ENCODE measurements at regions not wholly inside any gene's neighbourhood (a gene's known extent, or its start where the extent isn't known, plus 50 kb on each side); places are given as distances from the start of the nearest gene placed in this dataset.

DNA sequence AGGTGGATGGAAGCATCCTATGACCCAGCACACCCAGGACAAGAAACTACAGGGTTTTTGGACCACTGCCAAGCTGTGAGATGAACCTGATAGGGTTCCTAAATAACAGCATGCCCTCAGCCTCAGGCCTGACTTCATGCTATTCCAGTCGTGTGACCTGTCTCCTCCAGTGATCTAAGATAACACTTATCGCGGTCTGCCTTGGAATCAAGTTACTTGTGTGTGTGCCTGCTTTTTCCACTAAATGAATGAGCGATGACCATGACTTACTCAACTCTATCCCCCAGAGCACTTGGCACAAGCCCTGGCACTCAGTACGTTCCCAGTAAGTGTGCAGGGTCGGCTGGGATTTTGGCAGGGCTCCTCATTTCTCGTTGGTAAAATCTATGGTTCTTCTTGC, 172.7 kb upstream of the TP63 start:
- Mint-ChIP-seq H3K9me3 (peaks cover 12% of the 10 kb centered on the region), H3K36me3 (ENCODE audit: low read depth) (peaks cover 6% of the 10 kb centered on the region), H3K27me3 (no peaks in the 10 kb centered on the region), H3K4me3 (no peak overlapping the region), H3K4me1 (no peaks in the 10 kb centered on the region), H3K27ac (no peak overlapping the region)
- ChIA-PET CTCF (no interaction called here), POLR2A (no interaction called here)
- DNase-seq, result no peak

DNA sequence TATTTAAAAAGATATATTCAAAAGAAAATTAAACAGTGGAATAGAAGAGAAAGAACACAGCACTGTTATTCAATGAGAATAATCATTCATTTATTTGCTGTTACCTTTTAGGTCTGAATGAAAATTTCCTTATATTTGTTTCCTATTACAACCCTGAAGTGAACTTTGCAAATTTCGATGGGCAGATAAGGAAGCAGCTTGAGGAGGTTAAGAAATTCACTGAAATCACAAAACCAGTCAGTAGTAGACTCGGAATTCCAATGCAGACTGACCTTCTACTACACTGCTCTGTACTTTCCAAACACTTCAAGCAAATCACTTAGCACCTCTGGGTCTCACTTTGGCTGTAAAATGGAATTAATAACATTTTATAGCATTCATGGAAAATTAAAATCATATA, 172.0 kb upstream of the TP63 start:
- peaks cover 6% of the 10 kb centered on the region for H3K36me3 Mint-ChIP-seq (ENCODE audit: low read depth)
- no peak overlapping the region for H3K4me3 Mint-ChIP-seq
- ChIA-PET CTCF (no interaction called here), POLR2A (no interaction called here)
- DNase-seq, result no peak
- peaks cover 12% of the 10 kb centered on the region for H3K9me3 Mint-ChIP-seq
- H3K4me1 Mint-ChIP-seq, result no peaks in the 10 kb centered on the region
- no peak overlapping the region for H3K27ac Mint-ChIP-seq
- no peaks in the 10 kb centered on the region for H3K27me3 Mint-ChIP-seq

DNA sequence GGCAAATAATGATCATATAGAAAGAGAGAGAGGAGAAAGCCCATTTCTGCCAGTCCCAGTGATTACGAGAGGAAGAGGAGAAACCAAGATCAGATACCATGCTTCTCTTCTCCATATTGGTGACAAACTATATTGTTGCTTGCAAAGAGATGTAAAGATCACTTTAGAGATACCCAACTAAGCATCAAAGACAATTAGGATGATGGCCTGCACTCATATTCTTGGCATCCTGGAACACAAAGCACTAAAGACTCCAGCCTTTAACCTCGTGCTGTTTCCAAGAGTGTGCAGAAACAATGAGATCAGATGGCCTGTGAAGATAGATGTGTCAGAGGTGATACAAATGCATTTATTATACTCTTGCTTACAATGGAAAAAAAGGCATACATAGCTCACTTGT, 170.7 kb upstream of the TP63 start:
- no peaks in the 10 kb centered on the region for H3K4me1 Mint-ChIP-seq
- CTCF ChIA-PET, result interaction anchor here (1.4 kb wide), 1 partner anchor 28 kb away, joined by 3 read pairs; no protein-coding TSS in a partner anchor
- H3K27me3 Mint-ChIP-seq, result no peaks in the 10 kb centered on the region
- no peak overlapping the region for H3K27ac Mint-ChIP-seq
- H3K4me3 Mint-ChIP-seq, result no peak overlapping the region
- DNase-seq, result no peak
- POLR2A ChIA-PET, result no interaction called here
- peaks cover 2% of the 10 kb centered on the region for H3K36me3 Mint-ChIP-seq (ENCODE audit: low read depth)
- H3K9me3 Mint-ChIP-seq, result peaks cover 5% of the 10 kb centered on the region

DNA sequence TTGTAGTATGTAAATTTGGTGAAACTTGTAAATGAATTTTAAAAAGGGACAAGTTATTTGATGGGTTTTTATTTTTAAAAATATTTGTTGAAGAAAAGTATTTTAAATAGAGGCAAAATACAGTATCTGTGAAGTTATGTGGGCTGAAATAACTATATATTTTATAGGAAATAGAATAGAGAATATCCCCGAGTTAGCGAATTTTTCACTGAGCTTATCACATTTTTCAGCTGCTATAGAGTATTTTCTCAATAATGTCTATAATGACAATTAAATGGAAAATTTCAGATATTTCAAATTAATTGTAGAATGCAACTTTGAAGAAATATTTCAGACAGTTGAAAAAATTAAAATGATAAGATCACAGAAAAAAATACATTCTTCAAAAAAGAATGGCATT, 166.4 kb upstream of the TP63 start:
- Mint-ChIP-seq H3K4me1 (no peaks in the 10 kb centered on the region), H3K27ac (no peak overlapping the region), H3K4me3 (no peak overlapping the region), H3K36me3 (ENCODE audit: low read depth) (peaks cover 2% of the 10 kb centered on the region), H3K27me3 (no peaks in the 10 kb centered on the region), H3K9me3 (no peaks in the 10 kb centered on the region)
- DNase-seq, result no peak
- ChIA-PET CTCF (no interaction called here), POLR2A (no interaction called here)

DNA sequence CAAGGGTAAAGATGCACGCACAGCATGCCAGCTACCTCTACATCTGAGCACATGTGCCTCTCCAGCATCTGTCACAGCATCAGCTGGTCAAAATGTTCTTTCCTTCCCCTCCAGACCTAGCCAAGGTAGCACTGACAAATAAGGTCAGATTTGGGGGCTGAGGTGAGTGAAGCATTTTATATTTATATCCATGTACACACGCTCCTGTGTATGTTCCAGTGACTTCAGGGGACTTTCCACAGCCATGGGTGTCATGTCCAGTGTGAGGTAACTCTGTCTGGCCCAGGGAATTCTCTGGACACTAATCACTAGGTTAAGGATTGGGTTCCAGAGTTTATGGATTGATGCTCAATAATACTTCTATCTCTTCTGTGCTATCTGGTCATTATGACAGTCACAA, 165.2 kb upstream of the TP63 start:
- H3K36me3 Mint-ChIP-seq (ENCODE audit: low read depth), result peaks cover 2% of the 10 kb centered on the region
- no peak overlapping the region for H3K4me3 Mint-ChIP-seq
- DNase-seq, result no peak
- no peaks in the 10 kb centered on the region for H3K9me3 Mint-ChIP-seq
- ChIA-PET CTCF (interaction anchor here (0.5 kb wide), 1 partner anchor 46 kb away, joined by 5 read pairs; no protein-coding TSS in a partner anchor), POLR2A (no interaction called here)
- no peaks in the 10 kb centered on the region for H3K4me1 Mint-ChIP-seq
- H3K27me3 Mint-ChIP-seq, result no peaks in the 10 kb centered on the region
- no peak overlapping the region for H3K27ac Mint-ChIP-seq

DNA sequence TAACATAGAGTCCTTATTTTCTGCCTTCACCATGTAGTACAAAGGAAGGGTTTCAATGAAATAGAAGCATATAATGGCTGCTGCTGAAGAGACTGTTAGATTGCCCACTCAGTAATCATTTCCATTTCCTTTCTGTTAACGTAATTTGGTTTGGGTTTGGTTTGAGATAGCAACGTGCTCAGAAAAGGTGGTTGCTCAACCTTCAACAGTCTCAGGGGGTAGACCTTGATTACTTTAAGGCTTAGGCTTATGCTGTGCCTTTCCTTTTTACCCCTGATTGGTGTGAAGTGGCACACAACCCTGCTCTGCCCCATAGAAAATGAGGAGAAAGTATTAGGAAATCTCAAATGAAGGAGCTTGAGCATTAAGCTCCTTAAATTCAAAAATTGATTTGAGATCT, 163.7 kb upstream of the TP63 start:
- H3K27me3 Mint-ChIP-seq, result no peaks in the 10 kb centered on the region
- CTCF ChIA-PET, result no interaction called here

DNA sequence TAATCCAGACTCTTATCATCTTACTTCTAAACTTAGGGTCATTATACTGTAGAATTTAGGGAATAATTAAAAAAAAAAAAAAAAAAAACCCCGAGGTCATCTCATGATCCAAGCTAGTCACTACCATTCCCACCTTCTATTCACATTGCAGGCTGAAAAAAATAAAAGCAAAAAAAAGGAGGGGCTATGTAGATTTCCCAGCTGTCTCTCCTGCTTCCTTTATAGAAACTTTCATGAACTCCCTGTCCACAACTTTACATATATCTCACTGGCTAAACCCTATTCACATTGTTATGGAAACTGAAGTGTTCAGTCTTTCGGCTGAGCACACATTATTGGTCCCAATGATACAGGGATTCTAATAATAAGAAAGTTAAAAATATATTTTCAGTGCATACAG, 156.2 kb upstream of the TP63 start:
- no peaks in the 10 kb centered on the region for H3K4me1 Mint-ChIP-seq
- H3K4me3 Mint-ChIP-seq, result no peak overlapping the region
- ChIA-PET POLR2A (no interaction called here), CTCF (no interaction called here)
- H3K9me3 Mint-ChIP-seq, result no peaks in the 10 kb centered on the region
- no peaks in the 10 kb centered on the region for H3K27me3 Mint-ChIP-seq
- H3K27ac Mint-ChIP-seq, result no peak overlapping the region
- no peaks in the 10 kb centered on the region for H3K36me3 Mint-ChIP-seq (ENCODE audit: low read depth)
- no peak for DNase-seq

More for the DNA sequence above, 163.7 kb upstream of the TP63 start:
- no peak overlapping the region for H3K27ac Mint-ChIP-seq
- no peak overlapping the region for H3K4me3 Mint-ChIP-seq
- POLR2A ChIA-PET, result no interaction called here
- no peaks in the 10 kb centered on the region for H3K4me1 Mint-ChIP-seq
- no peak for DNase-seq
- H3K9me3 Mint-ChIP-seq, result no peaks in the 10 kb centered on the region
- H3K36me3 Mint-ChIP-seq (ENCODE audit: low read depth), result peaks cover 1% of the 10 kb centered on the region

DNA sequence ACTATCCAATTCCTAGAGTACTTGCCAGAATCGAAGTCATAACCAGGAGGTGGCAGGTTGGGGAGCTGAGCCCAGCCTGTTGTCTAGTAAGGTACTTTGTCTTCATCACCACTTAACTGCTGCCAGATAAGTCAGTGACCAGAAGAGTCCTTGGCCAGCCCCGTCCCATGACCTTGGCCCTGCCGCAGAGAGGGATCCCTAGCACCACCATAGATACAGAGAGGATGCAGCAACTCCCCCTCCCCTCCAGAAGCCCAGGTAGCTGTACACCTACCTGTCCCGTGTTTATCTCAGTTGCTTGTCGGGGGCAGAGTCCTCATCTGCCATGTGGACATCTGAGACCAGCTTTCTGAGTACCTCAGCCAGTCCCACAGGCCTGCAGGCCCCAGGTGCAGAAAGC, 153.6 kb upstream of the TP63 start:
- H3K4me1 Mint-ChIP-seq, result no peaks in the 10 kb centered on the region
- no peak overlapping the region for H3K27ac Mint-ChIP-seq
- H3K27me3 Mint-ChIP-seq, result no peaks in the 10 kb centered on the region
- no peaks in the 10 kb centered on the region for H3K9me3 Mint-ChIP-seq
- DNase-seq, result no peak
- CTCF ChIA-PET, result interaction anchor here (1.1 kb wide), 1 partner anchor 14 kb away, joined by 3 read pairs; no protein-coding TSS in a partner anchor
- H3K4me3 Mint-ChIP-seq, result no peak overlapping the region
- H3K36me3 Mint-ChIP-seq (ENCODE audit: low read depth), result no peaks in the 10 kb centered on the region
- POLR2A ChIA-PET, result no interaction called here

DNA sequence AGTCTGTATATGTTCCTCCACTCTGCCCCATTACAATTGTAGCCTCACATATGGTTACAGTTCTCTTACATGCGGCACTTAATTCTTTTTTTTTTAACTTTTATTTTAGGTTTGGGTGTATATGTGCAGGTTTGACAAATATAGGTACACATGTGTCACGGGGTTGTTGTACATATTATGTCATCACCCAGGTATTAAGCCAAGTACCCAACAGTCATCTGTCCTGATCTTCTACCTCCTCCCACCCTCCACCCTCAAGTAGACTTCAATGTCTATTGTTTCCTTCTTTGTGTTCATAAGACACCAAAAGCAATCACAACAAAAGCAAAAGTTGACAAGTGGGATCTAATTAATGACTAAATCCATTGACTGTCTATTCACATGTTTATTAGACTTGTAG, 144.6 kb upstream of the TP63 start:
- no peaks in the 10 kb centered on the region for H3K9me3 Mint-ChIP-seq
- H3K27ac Mint-ChIP-seq, result no peak overlapping the region
- no peaks in the 10 kb centered on the region for H3K4me1 Mint-ChIP-seq
- ChIA-PET POLR2A (no interaction called here), CTCF (no interaction called here)
- no peak overlapping the region for H3K4me3 Mint-ChIP-seq
- no peaks in the 10 kb centered on the region for H3K36me3 Mint-ChIP-seq (ENCODE audit: low read depth)
- DNase-seq, result no peak
- H3K27me3 Mint-ChIP-seq, result no peaks in the 10 kb centered on the region

DNA sequence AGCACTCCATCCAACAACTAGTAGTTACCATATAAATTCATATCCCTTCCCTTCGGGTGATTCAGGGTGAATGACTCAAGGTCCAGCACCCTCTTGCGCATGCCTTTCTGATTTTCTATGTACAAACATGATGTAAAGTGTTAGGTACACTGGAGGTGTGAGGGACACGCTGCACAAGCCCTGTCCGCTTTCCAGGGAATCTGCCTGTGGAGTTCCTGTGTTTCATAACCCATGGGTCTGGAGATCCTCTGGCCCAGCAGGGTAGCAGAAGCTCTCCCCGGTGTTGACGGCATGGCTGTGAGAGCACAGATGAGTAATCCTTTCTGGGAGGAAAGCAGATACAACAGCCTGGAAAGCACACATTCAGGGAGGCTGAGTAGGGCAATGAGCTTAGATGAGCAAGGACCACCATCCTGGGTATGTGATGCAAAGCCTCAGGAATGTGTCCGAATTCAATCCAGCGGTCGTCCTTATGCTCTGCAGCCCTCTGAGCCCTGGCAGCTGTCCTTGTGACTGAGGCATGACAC, 142.9 kb upstream of the TP63 start:
- no peak overlapping the region for H3K27ac Mint-ChIP-seq
- H3K4me3 Mint-ChIP-seq, result no peak overlapping the region
- no peaks in the 10 kb centered on the region for H3K27me3 Mint-ChIP-seq
- ChIA-PET POLR2A (no interaction called here), CTCF (interaction anchor here (1.1 to 1.9 kb wide), 3 partner anchors 27 to 492 kb away, joined by 3 to 4 read pairs (median 3); no protein-coding TSS in a partner anchor)
- DNase-seq, result no peak
- no peaks in the 10 kb centered on the region for H3K4me1 Mint-ChIP-seq
- H3K36me3 Mint-ChIP-seq (ENCODE audit: low read depth), result no peaks in the 10 kb centered on the region
- peaks cover under 1% of the 10 kb centered on the region for H3K9me3 Mint-ChIP-seq

DNA sequence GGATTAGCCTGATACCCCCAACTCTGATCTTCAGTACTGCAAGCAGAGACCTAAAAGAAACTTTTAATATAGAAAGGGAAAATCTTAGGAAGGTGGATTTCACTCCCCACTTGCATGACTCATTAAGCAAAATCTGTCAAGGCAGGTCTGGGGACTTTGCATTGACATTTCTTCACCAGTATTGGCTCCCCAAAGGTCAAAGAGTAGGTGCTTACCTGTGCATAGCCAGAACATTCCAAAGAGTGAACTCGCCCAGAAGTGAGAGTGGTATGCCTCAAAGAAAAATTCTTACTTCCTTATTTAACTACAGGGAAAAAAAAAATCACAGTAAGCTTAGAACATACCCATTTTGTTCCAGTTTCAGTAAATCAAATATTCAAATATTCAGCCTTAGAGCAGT, 140.9 kb upstream of the TP63 start:
- no peaks in the 10 kb centered on the region for H3K36me3 Mint-ChIP-seq (ENCODE audit: low read depth)

DNA sequence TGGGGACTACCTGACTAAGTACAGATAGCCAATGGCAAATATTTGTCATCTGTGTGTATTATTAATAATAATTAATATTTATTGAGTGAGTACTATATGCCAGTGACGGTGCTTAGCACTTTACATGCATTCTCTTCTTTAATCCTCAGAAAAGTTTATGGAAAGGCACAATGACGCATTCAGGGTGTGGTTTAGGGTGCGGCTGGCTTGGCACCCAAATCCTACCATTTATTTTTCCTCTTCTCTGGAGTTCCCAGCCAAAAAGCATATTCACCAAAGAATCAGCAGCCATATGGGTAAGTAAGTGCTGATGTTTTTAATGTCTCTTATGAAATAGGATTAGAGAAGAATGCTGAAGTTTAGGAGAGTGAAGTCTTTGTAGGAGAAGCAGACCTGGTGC, 140.4 kb upstream of the TP63 start:
- Mint-ChIP-seq H3K9me3 (peaks cover 3% of the 10 kb centered on the region), H3K27ac (no peak overlapping the region), H3K4me1 (no peaks in the 10 kb centered on the region), H3K27me3 (no peaks in the 10 kb centered on the region), H3K36me3 (ENCODE audit: low read depth) (no peaks in the 10 kb centered on the region), H3K4me3 (no peak overlapping the region)
- ChIA-PET POLR2A (no interaction called here), CTCF (interaction anchor here (0.8 kb wide), 1 partner anchor 21 kb away, joined by 3 read pairs; no protein-coding TSS in a partner anchor)
- no peak for DNase-seq

More for the DNA sequence above, 140.9 kb upstream of the TP63 start:
- ChIA-PET CTCF (no interaction called here), POLR2A (no interaction called here)
- no peak for DNase-seq
- Mint-ChIP-seq H3K4me3 (no peak overlapping the region), H3K27ac (no peak overlapping the region), H3K4me1 (no peaks in the 10 kb centered on the region), H3K9me3 (peaks cover 3% of the 10 kb centered on the region), H3K27me3 (no peaks in the 10 kb centered on the region)

DNA sequence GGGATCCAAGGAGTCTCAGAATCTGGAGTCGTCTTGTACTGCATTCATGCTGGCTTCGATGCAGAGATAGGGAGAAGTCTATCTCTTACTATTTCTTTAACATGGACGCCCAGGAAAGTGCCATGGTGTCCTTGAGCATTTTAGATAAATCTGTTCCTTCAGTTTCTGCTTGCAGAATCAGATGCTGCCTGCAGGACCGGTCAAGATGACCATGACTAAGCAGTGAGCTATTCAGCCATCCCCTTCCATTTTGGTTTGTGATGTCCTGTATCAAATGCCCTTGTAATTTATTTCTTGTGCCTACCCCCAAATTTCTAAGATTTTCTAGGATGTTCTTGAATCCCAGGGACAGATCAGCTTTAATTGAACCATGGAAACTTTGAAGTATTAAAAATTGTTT, 139.4 kb upstream of the TP63 start:
- Mint-ChIP-seq H3K27me3 (no peaks in the 10 kb centered on the region), H3K36me3 (ENCODE audit: low read depth) (no peaks in the 10 kb centered on the region), H3K4me3 (no peak overlapping the region), H3K4me1 (no peaks in the 10 kb centered on the region), H3K27ac (no peak overlapping the region), H3K9me3 (peaks cover 3% of the 10 kb centered on the region)
- POLR2A ChIA-PET, result no interaction called here
- CTCF ChIA-PET, result interaction anchor here (0.8 to 1.2 kb wide), 3 partner anchors 15 to 21 kb away, joined by 3 read pairs; no protein-coding TSS in a partner anchor
- DNase-seq, result no peak

DNA sequence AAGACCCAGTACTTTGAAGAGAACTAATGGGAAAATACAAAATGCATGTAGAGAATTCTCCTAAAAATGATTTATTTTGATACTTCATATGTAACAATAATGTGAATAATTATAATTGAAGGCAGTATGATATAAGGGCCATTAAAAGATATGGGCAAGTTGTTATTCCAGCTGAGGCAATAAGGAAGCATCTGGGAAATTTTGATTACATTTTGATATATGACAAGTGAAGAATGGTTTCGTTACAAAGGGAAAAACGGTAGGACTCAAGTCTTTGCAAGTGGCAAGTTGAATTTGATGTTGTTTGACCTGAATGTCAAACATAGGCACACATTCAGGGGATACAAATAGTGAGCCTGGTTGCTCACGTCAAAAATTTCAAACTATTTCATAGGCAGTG, 137.9 kb upstream of the TP63 start:
- Mint-ChIP-seq H3K4me1 (no peaks in the 10 kb centered on the region), H3K4me3 (no peak overlapping the region), H3K27me3 (no peaks in the 10 kb centered on the region), H3K27ac (no peak overlapping the region), H3K36me3 (ENCODE audit: low read depth) (no peaks in the 10 kb centered on the region), H3K9me3 (peaks cover 9% of the 10 kb centered on the region)
- CTCF ChIA-PET, result no interaction called here
- DNase-seq, result no peak
- POLR2A ChIA-PET, result no interaction called here
